Endodermal cell (in vitro differentiated cells): ENCODE measurements at regions not wholly inside any gene's neighbourhood (a gene's known extent, or its start where the extent isn't known, plus 50 kb on each side); places are given as distances from the start of the nearest gene placed in this dataset.

ENCODE experiments used
- DNase-seq: peaks from one replicate; pipeline ENCODE4 v3.0.0-alpha.2; 2017
- H3K27ac ChIP-seq: 2 replicates; pipeline ENCODE4 v1.5.1; 2013; ENCODE audit warnings: mild to moderate bottlenecking, low read depth, low read length, moderate library complexity
- H3K27me3 ChIP-seq: 2 replicates; pipeline ENCODE4 v1.6.1; 2013; ENCODE audit warnings: mild to moderate bottlenecking, low read length, moderate library complexity; ENCODE audit not compliant: insufficient read depth, control insufficient read depth, poor library complexity, severe bottlenecking
- H3K36me3 ChIP-seq: 2 replicates; pipeline ENCODE4 v1.7.0; 2013; ENCODE audit warnings: mild to moderate bottlenecking, low read length, moderate library complexity; ENCODE audit not compliant: control insufficient read depth, insufficient read depth
- H3K4me1 ChIP-seq: one replicate; pipeline ENCODE4 v1.7.0; 2013; ENCODE audit warnings: low read length; ENCODE audit not compliant: control insufficient read depth, insufficient read depth
- H3K4me3 ChIP-seq: 2 replicates; pipeline ENCODE4 v1.5.1; 2013; ENCODE audit warnings: mild to moderate bottlenecking, low read length, moderate library complexity
- H3K9ac ChIP-seq: 2 replicates; pipeline ENCODE4 v1.6.1; 2013; ENCODE audit warnings: mild to moderate bottlenecking, low read length, moderate library complexity; ENCODE audit not compliant: poor library complexity, severe bottlenecking; ENCODE audit errors: extremely low read depth
- H3K9me3 ChIP-seq: 2 replicates; pipeline ENCODE4 v1.6.1; 2013; ENCODE audit warnings: mild to moderate bottlenecking, low read length, moderate library complexity; ENCODE audit not compliant: control insufficient read depth
- H3K27ac Mint-ChIP-seq: 2 replicates; pipeline ENCODE4 v1.8.0; 2020; ENCODE audit warnings: mixed read lengths
- H3K27me3 Mint-ChIP-seq: 2 replicates; pipeline ENCODE4 v1.8.0; 2021; ENCODE audit warnings: mild to moderate bottlenecking, mixed read lengths; ENCODE audit not compliant: insufficient read depth
- H3K36me3 Mint-ChIP-seq: 2 replicates; pipeline ENCODE4 v1.8.0; 2020; ENCODE audit warnings: low read depth, mixed read lengths
- H3K4me1 Mint-ChIP-seq: 2 replicates; pipeline ENCODE4 v1.8.0; 2020; ENCODE audit warnings: mixed read lengths
- H3K4me3 Mint-ChIP-seq: 2 replicates; pipeline ENCODE4 v1.8.0; 2020; ENCODE audit warnings: mild to moderate bottlenecking, moderate library complexity, mixed read lengths
- H3K9me3 Mint-ChIP-seq: 2 replicates; pipeline ENCODE4 v1.8.0; 2020; ENCODE audit warnings: mild to moderate bottlenecking, mixed read lengths
- CTCF ChIP-seq: fragments of 200-600 bp; sonication (generic); conservative IDR thresholded peaks from 2 replicates; pipeline ENCODE4 v1.5.0; 2021; ENCODE audit warnings: antibody characterized with exemption, mild to moderate bottlenecking
- WGBS, 2 experiments: methylation state at CpG; one replicate each; pipeline versions ENCODE4 v1.1.5 to v1.1.7; 2013; ENCODE audit warnings: missing lambda C conversion rate in 2 of 2, mixed read lengths in 1 of 2; ENCODE audit not compliant: insufficient coverage in 1 of 2, insufficient read length in 1 of 2; 5-methylcytosine and 5-hydroxymethylcytosine counted together

- no peak overlapping the region for H3K27ac ChIP-seq
- no peak for DNase-seq
- no peaks in the 10 kb centered on the region for H3K36me3 Mint-ChIP-seq
- H3K27me3 Mint-ChIP-seq = no peaks in the 10 kb centered on the region
- 72 to 92% methylated on average over 4 of the region's 4 CpGs for WGBS, 2 experiments
- no peaks in the 10 kb centered on the region for H3K9me3 Mint-ChIP-seq
- TF ChIP-seq CTCF = no peak
- H3K4me3 ChIP-seq = no peak overlapping the region
- H3K9me3 ChIP-seq = no peaks in the 10 kb centered on the region
- H3K4me3 Mint-ChIP-seq = no peak overlapping the region
- H3K36me3 ChIP-seq = no peaks in the 10 kb centered on the region
- peaks cover 3% of the 10 kb centered on the region for H3K4me1 Mint-ChIP-seq
- H3K27ac Mint-ChIP-seq = no peak overlapping the region
- no peaks in the 10 kb centered on the region for H3K27me3 ChIP-seq
- H3K9ac ChIP-seq = no peak overlapping the region
- no peaks in the 10 kb centered on the region for H3K4me1 ChIP-seq
Observed at GRCh38 chr6:113457198-113457597, 399.9 kb upstream of the MARCKS start.

GRCh38 chr6:113457751-113458150, 399.4 kb upstream of the MARCKS start:
- Mint-ChIP-seq H3K27me3 (no peaks in the 10 kb centered on the region), H3K4me3 (no peak overlapping the region), H3K27ac (no peak overlapping the region), H3K36me3 (no peaks in the 10 kb centered on the region), H3K4me1 (peaks cover 3% of the 10 kb centered on the region), H3K9me3 (no peaks in the 10 kb centered on the region)
- 58 to 92% methylated on average over 2 of the region's 2 CpGs for WGBS, 2 experiments
- H3K9me3 ChIP-seq = no peaks in the 10 kb centered on the region
- no peaks in the 10 kb centered on the region for H3K4me1 ChIP-seq
- no peaks in the 10 kb centered on the region for H3K27me3 ChIP-seq
- no peak overlapping the region for H3K27ac ChIP-seq
- no peak for DNase-seq
- H3K9ac ChIP-seq = no peak overlapping the region
- no peak for TF ChIP-seq CTCF
- no peak overlapping the region for H3K4me3 ChIP-seq
- H3K36me3 ChIP-seq = no peaks in the 10 kb centered on the region

- no peaks in the 10 kb centered on the region for H3K27me3 Mint-ChIP-seq
Observed at GRCh38 chr6:113458368-113459010, 398.7 kb upstream of the MARCKS start.

More at GRCh38 chr6:113458368-113459010, 398.7 kb upstream of the MARCKS start:
- Mint-ChIP-seq H3K9me3 (no peaks in the 10 kb centered on the region), H3K36me3 (no peaks in the 10 kb centered on the region), H3K4me1 (peaks cover 3% of the 10 kb centered on the region), H3K4me3 (no peak overlapping the region), H3K27ac (no peak overlapping the region)
- 88% methylated on average over 2 of the region's 2 CpGs; no CpG with 5 or more reads in 1 of the 2 experiments for WGBS, 2 experiments
- no peak for DNase-seq
- H3K9ac ChIP-seq = no peak overlapping the region
- TF ChIP-seq CTCF = no peak
- H3K4me3 ChIP-seq = no peak overlapping the region
- H3K27ac ChIP-seq = no peak overlapping the region
- no peaks in the 10 kb centered on the region for H3K36me3 ChIP-seq
- no peaks in the 10 kb centered on the region for H3K4me1 ChIP-seq
- no peaks in the 10 kb centered on the region for H3K9me3 ChIP-seq
- H3K27me3 ChIP-seq = no peaks in the 10 kb centered on the region
